Liver (tissue), 8 donors: ENCODE measurements at regions not wholly inside any gene's neighbourhood (a gene's known extent, or its start where the extent isn't known, plus 50 kb on each side); places are given as distances from the start of the nearest gene placed in this dataset.

Experiments used
- DNase-seq: peaks from one replicate; pipeline ENCODE4 v3.0.0-alpha.2; 2017; ENCODE audit warnings: low spot score
- H3K27ac ChIP-seq, 2 donors: one replicate each; pipeline ENCODE4 v1.7.0; 2013; ENCODE audit warnings: inconsistent platforms in 2 of 2, low read length in 2 of 2, control low read depth in 1 of 2, low read depth in 1 of 2, mild to moderate bottlenecking in 1 of 2
- H3K27me3 ChIP-seq, 4 donors: one replicate each; pipeline versions ENCODE4 v1.6.1 to v1.7.0; 2013; ENCODE audit warnings: low read length in 3 of 4, inconsistent platforms in 1 of 4, mild to moderate bottlenecking in 1 of 4, moderate library complexity in 1 of 4; ENCODE audit not compliant: control insufficient read depth in 4 of 4, insufficient read depth in 4 of 4
- H3K36me3 ChIP-seq, 4 donors: one replicate each; pipeline versions ENCODE4 v1.6.1 to v1.7.0; 2013; ENCODE audit warnings: low read length in 3 of 4, mild to moderate bottlenecking in 3 of 4, low read depth in 1 of 4, moderate library complexity in 1 of 4; ENCODE audit not compliant: control insufficient read depth in 4 of 4, insufficient read depth in 3 of 4
- H3K4me1 ChIP-seq, 4 donors: one replicate each; pipeline versions ENCODE4 v1.6.1 to v1.7.0; 2013; ENCODE audit warnings: low read length in 3 of 4, mild to moderate bottlenecking in 3 of 4, moderate library complexity in 1 of 4; ENCODE audit not compliant: control insufficient read depth in 4 of 4, insufficient read depth in 4 of 4
- H3K4me3 ChIP-seq, 3 donors: one replicate each; pipeline versions ENCODE4 v1.6.1 to v1.7.0; 2013; ENCODE audit warnings: low read length in 3 of 3, control low read depth in 1 of 3, low read depth in 1 of 3, mild to moderate bottlenecking in 1 of 3
- H3K9ac ChIP-seq, 2 donors: one replicate each; pipeline ENCODE4 v1.7.0; 2013; ENCODE audit warnings: low read length in 2 of 2, mild to moderate bottlenecking in 2 of 2, moderate library complexity in 2 of 2, control low read depth in 1 of 2, low read depth in 1 of 2
- H3K9me3 ChIP-seq, 4 donors: one replicate each; pipeline versions ENCODE4 v1.6.1 to v1.7.0; 2013; ENCODE audit warnings: low read length in 3 of 4; ENCODE audit not compliant: control insufficient read depth in 4 of 4
- EGR1 ChIP-seq, 2 donors: IDR thresholded peaks; 2 replicates each; pipeline ENCODE4 v1.6.1; 2016 to 2018; ENCODE audit warnings: antibody characterized with exemption in 2 of 2, low read depth in 2 of 2
- FOXA1 ChIP-seq: IDR thresholded peaks from 2 replicates; pipeline ENCODE4 v1.6.1; 2016; ENCODE audit warnings: antibody characterized with exemption
- FOXA2 ChIP-seq: IDR thresholded peaks from 2 replicates; pipeline ENCODE4 v1.6.1; 2016; ENCODE audit warnings: antibody characterized with exemption
- GABPA ChIP-seq, 2 donors: IDR thresholded peaks in 1 of 2; conservative IDR thresholded peaks in 1 of 2; 2 replicates each; pipeline ENCODE4 v1.6.1; 2016; ENCODE audit warnings: antibody characterized with exemption in 2 of 2, mild to moderate bottlenecking in 1 of 2, moderate library complexity in 1 of 2
- HNF4A ChIP-seq, 2 donors: conservative IDR thresholded peaks; 2 replicates each; pipeline ENCODE4 v1.6.1; 2016; ENCODE audit warnings: antibody characterized with exemption in 2 of 2, mild to moderate bottlenecking in 2 of 2
- HNF4G ChIP-seq: IDR thresholded peaks from 2 replicates; pipeline ENCODE4 v1.6.1; 2016; ENCODE audit warnings: antibody characterized with exemption
- JUND ChIP-seq, 2 donors: IDR thresholded peaks; 2 replicates each; pipeline ENCODE4 v1.6.1; 2016; ENCODE audit warnings: antibody characterized with exemption in 2 of 2
- NR2F2 ChIP-seq: IDR thresholded peaks from 2 replicates; pipeline ENCODE4 v1.6.1; 2016; ENCODE audit warnings: antibody characterized with exemption
- RAD21 ChIP-seq, 2 donors: IDR thresholded peaks; 2 replicates each; pipeline ENCODE4 v1.6.1; 2016; ENCODE audit warnings: antibody characterized with exemption in 2 of 2, mild to moderate bottlenecking in 2 of 2
- RXRA ChIP-seq, 2 donors: IDR thresholded peaks; 2 replicates each; pipeline ENCODE4 v1.6.1; 2017 to 2018; ENCODE audit warnings: antibody characterized with exemption in 2 of 2, mild to moderate bottlenecking in 1 of 2
- SP1 ChIP-seq: IDR thresholded peaks from 2 replicates; pipeline ENCODE4 v1.6.1; 2018; ENCODE audit warnings: antibody characterized with exemption, mild to moderate bottlenecking
- TAF1 ChIP-seq: conservative IDR thresholded peaks from 2 replicates; pipeline ENCODE4 v1.6.1; 2016; ENCODE audit warnings: antibody characterized with exemption, mild to moderate bottlenecking
- YY1 ChIP-seq: IDR thresholded peaks from 2 replicates; pipeline ENCODE4 v1.6.1; 2016; ENCODE audit warnings: antibody characterized with exemption, mild to moderate bottlenecking
- WGBS: extraction: QIAGEN DNeasy Blood & Tissue Kit; methylation state at CpG from one replicate; pipeline ENCODE4 v1.1.7; 2013; 5-methylcytosine and 5-hydroxymethylcytosine counted together
- TF ChIP-seq, protein P1 (sequence below): IDR thresholded peaks from 2 replicates; pipeline ENCODE4 v1.6.1; 2016; ENCODE audit warnings: antibody characterized with exemption
- TF ChIP-seq, protein P2 (sequence below): IDR thresholded peaks from 2 replicates; pipeline ENCODE4 v1.6.1; 2016; ENCODE audit warnings: antibody characterized with exemption
- TF ChIP-seq, protein P3 (sequence below): IDR thresholded peaks from 2 replicates; pipeline ENCODE4 v1.6.1; 2016; ENCODE audit warnings: antibody characterized with exemption, mild to moderate bottlenecking
- TF ChIP-seq, protein P4 (sequence below): IDR thresholded peaks from 2 replicates; pipeline ENCODE4 v1.6.1; 2016; ENCODE audit warnings: antibody characterized with exemption
- TF ChIP-seq, protein P5 (sequence below): fragments of 150-350 bp; IDR thresholded peaks from 2 replicates; pipeline ENCODE4 v1.5.1; 2017; ENCODE audit warnings: improper control_type of control experiment, low read depth, low read length; ENCODE audit not compliant: missing input control
- donor health status: healthy.
- donor health status: healthy.
- donor health status: healthy.
- donor health status: healthy.
- donor health status: healthy.

DNA sequence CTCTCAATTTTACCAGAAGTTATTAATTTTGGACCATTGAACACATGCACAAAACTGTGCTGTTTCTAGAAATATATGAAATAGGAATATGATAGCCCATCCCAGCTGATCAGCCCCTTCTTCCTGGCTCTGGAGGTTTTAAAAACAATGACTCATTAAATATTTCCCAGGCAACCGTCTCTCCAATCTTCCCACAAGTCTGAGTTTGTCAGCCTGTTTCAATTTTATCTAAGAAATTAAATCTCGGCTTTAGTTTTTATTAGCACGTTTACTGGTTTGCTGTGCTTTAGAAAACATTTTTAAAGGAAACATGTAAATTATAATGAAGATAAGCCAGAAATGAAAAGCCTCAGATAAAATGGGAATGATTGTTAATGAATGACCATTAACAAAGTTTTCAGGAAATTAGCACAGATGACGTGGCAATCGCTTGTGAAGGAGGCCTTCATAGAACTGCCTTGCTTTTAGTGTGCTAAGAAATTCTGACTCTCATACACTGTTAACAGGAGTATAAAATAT lies 89.3 kb upstream of the RAP1B start:
- Histone ChIP-seq H3K9me3 (no peaks in the 10 kb centered on the region), H3K27me3 (no peaks in the 10 kb centered on the region), H3K36me3 (no peaks in the 10 kb centered on the region), H3K4me3 (no peak overlapping the region), H3K9ac (no peak overlapping the region), H3K4me1 (no peaks in the 10 kb centered on the region), H3K27ac (no peak overlapping the region)
- no peak for DNase-seq
- WGBS = 64% methylated on average over 5 of the region's 5 CpGs
- TF ChIP-seq HNF4A (conservative IDR thresholded peaks at IDR 0.05) (no peak), FOXA2 (no peak), RXRA (IDR thresholded peaks at IDR 0.05) (no peak), FOXA1 (no peak), EGR1 (IDR thresholded peaks at IDR 0.05; ENCODE audit: low read depth in 2 of 2) (no peak), NR2F2 (no peak), YY1 (no peak), JUND (IDR thresholded peaks at IDR 0.05) (no peak), GABPA (IDR thresholded peaks at IDR 0.05 in 1 of 2, conservative IDR thresholded peaks at IDR 0.05 in 1 of 2) (no peak), HNF4G (no peak), TAF1 (no peak), RAD21 (IDR thresholded peaks at IDR 0.05) (no peak), SP1 (no peak)
- TF ChIP-seq, protein P1, sequence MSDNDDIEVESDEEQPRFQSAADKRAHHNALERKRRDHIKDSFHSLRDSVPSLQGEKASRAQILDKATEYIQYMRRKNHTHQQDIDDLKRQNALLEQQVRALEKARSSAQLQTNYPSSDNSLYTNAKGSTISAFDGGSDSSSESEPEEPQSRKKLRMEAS = no peak
- TF ChIP-seq, protein P2, sequence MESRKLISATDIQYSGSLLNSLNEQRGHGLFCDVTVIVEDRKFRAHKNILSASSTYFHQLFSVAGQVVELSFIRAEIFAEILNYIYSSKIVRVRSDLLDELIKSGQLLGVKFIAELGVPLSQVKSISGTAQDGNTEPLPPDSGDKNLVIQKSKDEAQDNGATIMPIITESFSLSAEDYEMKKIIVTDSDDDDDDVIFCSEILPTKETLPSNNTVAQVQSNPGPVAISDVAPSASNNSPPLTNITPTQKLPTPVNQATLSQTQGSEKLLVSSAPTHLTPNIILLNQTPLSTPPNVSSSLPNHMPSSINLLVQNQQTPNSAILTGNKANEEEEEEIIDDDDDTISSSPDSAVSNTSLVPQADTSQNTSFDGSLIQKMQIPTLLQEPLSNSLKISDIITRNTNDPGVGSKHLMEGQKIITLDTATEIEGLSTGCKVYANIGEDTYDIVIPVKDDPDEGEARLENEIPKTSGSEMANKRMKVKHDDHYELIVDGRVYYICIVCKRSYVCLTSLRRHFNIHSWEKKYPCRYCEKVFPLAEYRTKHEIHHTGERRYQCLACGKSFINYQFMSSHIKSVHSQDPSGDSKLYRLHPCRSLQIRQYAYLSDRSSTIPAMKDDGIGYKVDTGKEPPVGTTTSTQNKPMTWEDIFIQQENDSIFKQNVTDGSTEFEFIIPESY = no peak
- TF ChIP-seq, protein P3, sequence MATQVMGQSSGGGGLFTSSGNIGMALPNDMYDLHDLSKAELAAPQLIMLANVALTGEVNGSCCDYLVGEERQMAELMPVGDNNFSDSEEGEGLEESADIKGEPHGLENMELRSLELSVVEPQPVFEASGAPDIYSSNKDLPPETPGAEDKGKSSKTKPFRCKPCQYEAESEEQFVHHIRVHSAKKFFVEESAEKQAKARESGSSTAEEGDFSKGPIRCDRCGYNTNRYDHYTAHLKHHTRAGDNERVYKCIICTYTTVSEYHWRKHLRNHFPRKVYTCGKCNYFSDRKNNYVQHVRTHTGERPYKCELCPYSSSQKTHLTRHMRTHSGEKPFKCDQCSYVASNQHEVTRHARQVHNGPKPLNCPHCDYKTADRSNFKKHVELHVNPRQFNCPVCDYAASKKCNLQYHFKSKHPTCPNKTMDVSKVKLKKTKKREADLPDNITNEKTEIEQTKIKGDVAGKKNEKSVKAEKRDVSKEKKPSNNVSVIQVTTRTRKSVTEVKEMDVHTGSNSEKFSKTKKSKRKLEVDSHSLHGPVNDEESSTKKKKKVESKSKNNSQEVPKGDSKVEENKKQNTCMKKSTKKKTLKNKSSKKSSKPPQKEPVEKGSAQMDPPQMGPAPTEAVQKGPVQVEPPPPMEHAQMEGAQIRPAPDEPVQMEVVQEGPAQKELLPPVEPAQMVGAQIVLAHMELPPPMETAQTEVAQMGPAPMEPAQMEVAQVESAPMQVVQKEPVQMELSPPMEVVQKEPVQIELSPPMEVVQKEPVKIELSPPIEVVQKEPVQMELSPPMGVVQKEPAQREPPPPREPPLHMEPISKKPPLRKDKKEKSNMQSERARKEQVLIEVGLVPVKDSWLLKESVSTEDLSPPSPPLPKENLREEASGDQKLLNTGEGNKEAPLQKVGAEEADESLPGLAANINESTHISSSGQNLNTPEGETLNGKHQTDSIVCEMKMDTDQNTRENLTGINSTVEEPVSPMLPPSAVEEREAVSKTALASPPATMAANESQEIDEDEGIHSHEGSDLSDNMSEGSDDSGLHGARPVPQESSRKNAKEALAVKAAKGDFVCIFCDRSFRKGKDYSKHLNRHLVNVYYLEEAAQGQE = no peak
- TF ChIP-seq, protein P4, sequence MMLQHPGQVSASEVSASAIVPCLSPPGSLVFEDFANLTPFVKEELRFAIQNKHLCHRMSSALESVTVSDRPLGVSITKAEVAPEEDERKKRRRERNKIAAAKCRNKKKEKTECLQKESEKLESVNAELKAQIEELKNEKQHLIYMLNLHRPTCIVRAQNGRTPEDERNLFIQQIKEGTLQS = no peak
- TF ChIP-seq, protein P5, sequence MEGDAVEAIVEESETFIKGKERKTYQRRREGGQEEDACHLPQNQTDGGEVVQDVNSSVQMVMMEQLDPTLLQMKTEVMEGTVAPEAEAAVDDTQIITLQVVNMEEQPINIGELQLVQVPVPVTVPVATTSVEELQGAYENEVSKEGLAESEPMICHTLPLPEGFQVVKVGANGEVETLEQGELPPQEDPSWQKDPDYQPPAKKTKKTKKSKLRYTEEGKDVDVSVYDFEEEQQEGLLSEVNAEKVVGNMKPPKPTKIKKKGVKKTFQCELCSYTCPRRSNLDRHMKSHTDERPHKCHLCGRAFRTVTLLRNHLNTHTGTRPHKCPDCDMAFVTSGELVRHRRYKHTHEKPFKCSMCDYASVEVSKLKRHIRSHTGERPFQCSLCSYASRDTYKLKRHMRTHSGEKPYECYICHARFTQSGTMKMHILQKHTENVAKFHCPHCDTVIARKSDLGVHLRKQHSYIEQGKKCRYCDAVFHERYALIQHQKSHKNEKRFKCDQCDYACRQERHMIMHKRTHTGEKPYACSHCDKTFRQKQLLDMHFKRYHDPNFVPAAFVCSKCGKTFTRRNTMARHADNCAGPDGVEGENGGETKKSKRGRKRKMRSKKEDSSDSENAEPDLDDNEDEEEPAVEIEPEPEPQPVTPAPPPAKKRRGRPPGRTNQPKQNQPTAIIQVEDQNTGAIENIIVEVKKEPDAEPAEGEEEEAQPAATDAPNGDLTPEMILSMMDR = no peak
